ENCODE measurements at regions not wholly inside any gene's neighbourhood (a gene's known extent, or its start where the extent isn't known, plus 50 kb on each side); places are given as distances from the start of the nearest gene placed in this dataset.

- H3K9me3 ChIP-seq (ENCODE audit: control insufficient read depth, low read length, poor library complexity, severe bottlenecking) = no peaks in the 10 kb centered on the region
- H3K36me3 Mint-ChIP-seq (ENCODE audit: low read depth) = peaks cover 2% of the 10 kb centered on the region
- no peaks in the 10 kb centered on the region for H3K27me3 Mint-ChIP-seq
- ATAC-seq (no peak), DNase-seq (no peak)
- no peak overlapping the region for H3K4me3 Mint-ChIP-seq
- H3K27ac Mint-ChIP-seq = no peak overlapping the region
- no peaks in the 10 kb centered on the region for H3K4me1 Mint-ChIP-seq
Measured at GRCh38 chr2:217297096-217297495, 437.2 kb upstream of the TNP1 start.

DNA sequence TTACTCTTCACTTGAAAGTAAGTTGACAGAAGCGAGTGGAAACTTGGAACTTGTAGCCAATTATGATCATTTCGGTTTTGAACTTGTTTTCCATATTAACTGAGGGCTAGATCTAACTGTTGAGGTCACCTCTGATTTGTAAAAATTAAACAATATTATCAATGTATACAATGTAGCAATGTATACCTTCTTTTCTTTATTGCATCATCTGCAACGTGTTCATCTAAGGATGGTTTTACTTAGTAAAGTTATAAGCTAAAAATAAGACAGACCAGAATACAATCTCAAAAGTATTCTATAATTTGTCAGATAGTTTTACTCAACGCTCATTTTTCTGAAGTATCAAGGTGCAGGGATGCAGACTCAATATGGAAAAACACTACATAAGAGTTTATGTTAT is 435.0 kb upstream of the TNP1 start:
- Mint-ChIP-seq H3K4me1 (no peaks in the 10 kb centered on the region), H3K4me3 (no peak overlapping the region)
- no peak for DNase-seq

GRCh38 chr2:217294211-217294610 is 434.3 kb upstream of the TNP1 start:
- ATAC-seq (no peak), DNase-seq (no peak)
- no peaks in the 10 kb centered on the region for H3K9me3 ChIP-seq (ENCODE audit: control insufficient read depth, low read length, poor library complexity, severe bottlenecking)
- no peaks in the 10 kb centered on the region for H3K27me3 Mint-ChIP-seq
- H3K4me3 Mint-ChIP-seq = no peak overlapping the region
- no peak overlapping the region for H3K27ac Mint-ChIP-seq
- no peaks in the 10 kb centered on the region for H3K36me3 Mint-ChIP-seq (ENCODE audit: low read depth)
- H3K4me1 Mint-ChIP-seq = no peaks in the 10 kb centered on the region

More for the DNA sequence above, 435.0 kb upstream of the TNP1 start:
- no peaks in the 10 kb centered on the region for H3K9me3 ChIP-seq (ENCODE audit: control insufficient read depth, low read length, poor library complexity, severe bottlenecking)
- Mint-ChIP-seq H3K27me3 (no peaks in the 10 kb centered on the region), H3K27ac (no peak overlapping the region), H3K36me3 (ENCODE audit: low read depth) (no peaks in the 10 kb centered on the region)
- ATAC-seq = no peak

DNA sequence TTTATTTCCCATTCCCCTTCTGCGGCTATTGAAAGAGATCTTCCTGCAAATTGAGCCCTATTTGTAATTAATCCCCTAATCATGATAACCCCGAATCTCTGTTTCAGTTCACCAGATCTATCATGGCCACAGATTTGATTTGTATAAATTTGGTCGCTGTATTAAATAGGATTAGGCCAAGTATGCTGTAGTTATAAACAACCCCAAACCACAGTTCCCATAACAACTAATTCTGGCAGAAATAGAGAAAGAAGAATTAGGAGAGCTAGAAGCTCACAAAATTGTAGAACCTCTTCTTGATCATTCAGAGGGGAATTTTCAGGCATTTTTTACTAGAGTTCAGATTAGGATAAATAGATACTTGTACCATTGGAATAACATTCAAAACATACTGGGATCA is 433.7 kb upstream of the TNP1 start:
- no peaks in the 10 kb centered on the region for H3K4me1 Mint-ChIP-seq
- DNase-seq = no peak
- H3K9me3 ChIP-seq (ENCODE audit: control insufficient read depth, low read length, poor library complexity, severe bottlenecking) = no peaks in the 10 kb centered on the region
- H3K36me3 Mint-ChIP-seq (ENCODE audit: low read depth) = no peaks in the 10 kb centered on the region
- no peak overlapping the region for H3K27ac Mint-ChIP-seq
- H3K4me3 Mint-ChIP-seq = no peak overlapping the region
- no peak for ATAC-seq
- no peaks in the 10 kb centered on the region for H3K27me3 Mint-ChIP-seq

DNA sequence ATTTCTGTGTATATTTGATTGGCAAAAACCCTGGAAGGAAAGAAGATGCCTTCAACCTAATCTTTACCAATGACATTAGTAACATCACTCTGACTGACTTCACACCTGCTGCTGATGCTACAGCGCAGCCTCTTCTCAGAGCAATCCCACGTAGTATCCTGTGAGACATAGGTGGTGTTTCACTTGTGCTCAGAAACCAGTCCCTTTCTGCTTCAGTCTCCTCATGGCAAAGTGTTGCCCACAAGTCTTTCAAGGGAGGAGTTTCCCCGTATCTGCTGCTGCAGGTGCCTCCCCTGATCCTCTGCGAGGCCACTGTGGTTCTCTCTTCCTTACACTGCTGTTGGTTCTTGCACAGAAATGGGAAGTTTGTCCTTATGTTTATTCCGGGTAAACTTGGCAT is 433.2 kb upstream of the TNP1 start:
- no peaks in the 10 kb centered on the region for H3K9me3 ChIP-seq (ENCODE audit: control insufficient read depth, low read length, poor library complexity, severe bottlenecking)
- Mint-ChIP-seq H3K27me3 (no peaks in the 10 kb centered on the region), H3K36me3 (ENCODE audit: low read depth) (no peaks in the 10 kb centered on the region), H3K27ac (no peak overlapping the region), H3K4me3 (no peak overlapping the region), H3K4me1 (no peaks in the 10 kb centered on the region)
- DNase-seq (no peak), ATAC-seq (no peak)

DNA sequence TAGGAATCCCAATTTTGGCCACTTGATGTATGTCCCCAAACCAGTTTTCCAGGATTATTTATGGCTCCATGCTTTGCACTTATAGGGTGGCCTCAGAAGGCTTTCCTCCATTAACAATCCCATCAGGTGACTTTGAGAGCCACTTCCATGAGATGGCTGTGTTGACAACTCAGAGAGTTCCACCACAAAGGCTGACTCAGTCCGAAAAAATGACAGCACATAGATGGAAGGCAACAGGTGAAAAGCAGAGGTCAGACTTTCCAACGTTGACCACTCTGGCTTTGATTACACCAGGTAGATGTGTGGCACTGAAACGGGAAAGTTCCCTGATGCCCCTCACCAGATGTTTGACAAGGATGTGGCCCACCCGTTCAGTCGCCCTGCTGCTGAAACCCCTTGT is 431.4 kb upstream of the TNP1 start:
- Mint-ChIP-seq H3K27ac (no peak overlapping the region), H3K4me1 (no peaks in the 10 kb centered on the region), H3K4me3 (no peak overlapping the region), H3K27me3 (no peaks in the 10 kb centered on the region), H3K36me3 (ENCODE audit: low read depth) (no peaks in the 10 kb centered on the region)
- no peak for DNase-seq
- H3K9me3 ChIP-seq (ENCODE audit: control insufficient read depth, low read length, poor library complexity, severe bottlenecking) = no peaks in the 10 kb centered on the region
- ATAC-seq = no peak

- Mint-ChIP-seq H3K36me3 (ENCODE audit: low read depth) (no peaks in the 10 kb centered on the region), H3K4me3 (no peak overlapping the region), H3K4me1 (no peaks in the 10 kb centered on the region), H3K27ac (no peak overlapping the region), H3K27me3 (no peaks in the 10 kb centered on the region)
- ATAC-seq = no peak
- no peak for DNase-seq
- no peaks in the 10 kb centered on the region for H3K9me3 ChIP-seq (ENCODE audit: control insufficient read depth, low read length, poor library complexity, severe bottlenecking)
Measured at GRCh38 chr2:217290467-217290866, 430.6 kb upstream of the TNP1 start.

GRCh38 chr2:217289907-217290280 is 430.0 kb upstream of the TNP1 start:
- no peaks in the 10 kb centered on the region for H3K27me3 Mint-ChIP-seq
- ATAC-seq (no peak), DNase-seq (no peak)
- no peak overlapping the region for H3K4me3 Mint-ChIP-seq
- no peak overlapping the region for H3K27ac Mint-ChIP-seq
- H3K9me3 ChIP-seq (ENCODE audit: control insufficient read depth, low read length, poor library complexity, severe bottlenecking) = no peaks in the 10 kb centered on the region
- H3K4me1 Mint-ChIP-seq = no peaks in the 10 kb centered on the region
- H3K36me3 Mint-ChIP-seq (ENCODE audit: low read depth) = no peaks in the 10 kb centered on the region

- ATAC-seq (no peak), DNase-seq (no peak)
- no peaks in the 10 kb centered on the region for H3K27me3 Mint-ChIP-seq
- no peaks in the 10 kb centered on the region for H3K9me3 ChIP-seq (ENCODE audit: control insufficient read depth, low read length, poor library complexity, severe bottlenecking)
- no peaks in the 10 kb centered on the region for H3K36me3 Mint-ChIP-seq (ENCODE audit: low read depth)
- no peak overlapping the region for H3K27ac Mint-ChIP-seq
- no peak overlapping the region for H3K4me3 Mint-ChIP-seq
- no peaks in the 10 kb centered on the region for H3K4me1 Mint-ChIP-seq
Measured at GRCh38 chr2:217289177-217289906, 429.5 kb upstream of the TNP1 start.

GRCh38 chr2:217288472-217289063 is 428.7 kb upstream of the TNP1 start:
- H3K27me3 Mint-ChIP-seq = no peaks in the 10 kb centered on the region
- ATAC-seq (no peak), DNase-seq (no peak)
- no peak overlapping the region for H3K27ac Mint-ChIP-seq
- no peak overlapping the region for H3K4me3 Mint-ChIP-seq
- H3K36me3 Mint-ChIP-seq (ENCODE audit: low read depth) = no peaks in the 10 kb centered on the region
- no peaks in the 10 kb centered on the region for H3K9me3 ChIP-seq (ENCODE audit: control insufficient read depth, low read length, poor library complexity, severe bottlenecking)
- no peaks in the 10 kb centered on the region for H3K4me1 Mint-ChIP-seq

GRCh38 chr2:217286833-217287232 is 427.0 kb upstream of the TNP1 start:
- Mint-ChIP-seq H3K4me1 (no peaks in the 10 kb centered on the region), H3K27me3 (no peaks in the 10 kb centered on the region), H3K36me3 (ENCODE audit: low read depth) (no peaks in the 10 kb centered on the region), H3K27ac (no peak overlapping the region), H3K4me3 (no peak overlapping the region)
- DNase-seq (no peak), ATAC-seq (no peak)
- H3K9me3 ChIP-seq (ENCODE audit: control insufficient read depth, low read length, poor library complexity, severe bottlenecking) = no peaks in the 10 kb centered on the region

- ATAC-seq (no peak), DNase-seq (no peak)
- Mint-ChIP-seq H3K36me3 (ENCODE audit: low read depth) (no peaks in the 10 kb centered on the region), H3K4me1 (no peaks in the 10 kb centered on the region), H3K4me3 (no peak overlapping the region), H3K27me3 (no peaks in the 10 kb centered on the region), H3K27ac (no peak overlapping the region)
- no peaks in the 10 kb centered on the region for H3K9me3 ChIP-seq (ENCODE audit: control insufficient read depth, low read length, poor library complexity, severe bottlenecking)
Measured at GRCh38 chr2:217285926-217286325, 426.1 kb upstream of the TNP1 start.

GRCh38 chr2:217283460-217283859 is 423.6 kb upstream of the TNP1 start:
- Mint-ChIP-seq H3K4me3 (no peak overlapping the region), H3K36me3 (ENCODE audit: low read depth) (no peaks in the 10 kb centered on the region), H3K27me3 (no peaks in the 10 kb centered on the region), H3K27ac (no peak overlapping the region), H3K4me1 (no peaks in the 10 kb centered on the region)
- ATAC-seq (no peak), DNase-seq (no peak)
- H3K9me3 ChIP-seq (ENCODE audit: control insufficient read depth, low read length, poor library complexity, severe bottlenecking) = no peaks in the 10 kb centered on the region

DNA sequence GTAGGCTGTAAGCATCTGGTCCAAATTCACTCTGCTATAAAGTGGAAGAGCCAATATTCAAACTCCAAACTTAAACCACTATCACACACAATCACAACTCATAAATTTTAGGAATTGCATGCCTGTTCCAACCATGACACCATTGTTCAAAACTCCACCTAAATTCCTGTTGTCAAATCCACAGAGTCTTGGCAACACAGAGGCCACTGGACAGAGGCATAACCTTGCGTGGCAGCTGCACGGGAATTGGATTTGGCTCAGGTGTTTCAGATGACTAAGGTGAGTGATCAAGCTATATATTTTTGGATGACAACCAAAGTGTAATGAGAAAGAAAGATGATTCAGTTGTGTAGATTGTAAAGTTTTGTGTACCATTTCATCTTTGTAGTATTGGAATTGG is 422.7 kb upstream of the TNP1 start:
- H3K9me3 ChIP-seq (ENCODE audit: control insufficient read depth, low read length, poor library complexity, severe bottlenecking) = no peaks in the 10 kb centered on the region
- DNase-seq = no peak
- H3K4me3 Mint-ChIP-seq = no peak overlapping the region
- no peaks in the 10 kb centered on the region for H3K4me1 Mint-ChIP-seq
- ATAC-seq = no peak
- no peaks in the 10 kb centered on the region for H3K36me3 Mint-ChIP-seq (ENCODE audit: low read depth)
- H3K27ac Mint-ChIP-seq = no peak overlapping the region
- H3K27me3 Mint-ChIP-seq = no peaks in the 10 kb centered on the region
